Endothelial cell of umbilical vein (primary cell): ENCODE measurements at regions not wholly inside any gene's neighbourhood (a gene's known extent, or its start where the extent isn't known, plus 50 kb on each side); places are given as distances from the start of the nearest gene placed in this dataset.

Experiments
- BruUV-seq: library from RNA; stranded (reverse); fragments of 400-500 nt; replicated peaks from 2 replicates; lab custom pipeline; 2021; lab: Mats Ljungman, UMichigan
- CTCF ChIA-PET: fragments of 300-600, 350-600 bp; sonication (Branson Sonifier 250); formaldehyde crosslinking; loops from one replicate; lab custom pipeline; 2021; ENCODE audit warnings: antibody characterized with exemption, inconsistent platforms; lab: Charles Lee
- POLR2A ChIA-PET: fragments of 300-600, 350-600 bp; sonication (Branson Sonifier 250); formaldehyde crosslinking; loops from one replicate; lab custom pipeline; 2021; ENCODE audit warnings: antibody characterized with exemption, inconsistent platforms; lab: Charles Lee
- DNase-seq: peaks from one replicate; pipeline ENCODE4 v3.0.0-alpha.2; 2011; ENCODE audit warnings: low read depth, low spot score
- FAIRE-seq: peaks from 2 replicates; lab custom pipeline; 2011; peaks lifted over from hg19 to GRCh38; lab: Jason Lieb, UNC
- H2AFZ ChIP-seq: 2 replicates; pipeline ENCODE4 v1.6.0; 2012; ENCODE audit warnings: low read depth, low read length, control low read depth, inconsistent platforms
- H3K27ac ChIP-seq: 2 replicates; pipeline ENCODE4 v1.5.1; 2011; ENCODE audit warnings: low read depth, mild to moderate bottlenecking, control low read depth, low read length, moderate library complexity; ENCODE audit not compliant: insufficient read depth
- H3K27me3 ChIP-seq, 2 experiments: 2 replicates each; pipeline versions ENCODE4 v1.6.0 to v1.6.1; 2011; ENCODE audit warnings: low read length in 2 of 2, mixed read lengths in 1 of 2; ENCODE audit not compliant: control insufficient read depth in 2 of 2, insufficient read depth in 2 of 2
- H3K36me3 ChIP-seq, 2 experiments: 2 replicates in 1 of 2; 3 replicates in 1 of 2; pipeline ENCODE4 v1.5.1; 2011; ENCODE audit warnings: low read length in 2 of 2, mild to moderate bottlenecking in 1 of 2, moderate library complexity in 1 of 2; ENCODE audit not compliant: control insufficient read depth in 2 of 2, insufficient read depth in 2 of 2; ENCODE audit errors: extremely low read depth in 1 of 2
- H3K4me1 ChIP-seq: 3 replicates; pipeline ENCODE4 v1.5.1; 2011; ENCODE audit warnings: mild to moderate bottlenecking, low read length; ENCODE audit not compliant: control insufficient read depth, insufficient read depth; ENCODE audit errors: extremely low read depth
- H3K4me2 ChIP-seq: 2 replicates; pipeline ENCODE4 v1.6.1; 2011; ENCODE audit warnings: low read length, control low read depth, mixed read lengths; ENCODE audit not compliant: insufficient read depth
- H3K4me3 ChIP-seq, 3 experiments: fragments of 200-600 bp in 1 of 3; sonication (generic), shearing (Covaris generic) in 1 of 3; replicated peaks in 1 of 3; 2 replicates each; pipeline ENCODE4 v1.5.1; 2011 to 2016; ENCODE audit warnings: control low read depth in 3 of 3, low read length in 3 of 3, mild to moderate bottlenecking in 2 of 3, inconsistent platforms in 1 of 3, low read depth in 1 of 3, moderate library complexity in 1 of 3; ENCODE audit not compliant: insufficient read depth in 1 of 3
- H3K79me2 ChIP-seq: 2 replicates; pipeline ENCODE4 v1.6.0; 2012; ENCODE audit warnings: low read length, inconsistent platforms; ENCODE audit not compliant: control insufficient read depth, insufficient read depth
- H3K9ac ChIP-seq: replicated peaks from 2 replicates; pipeline ENCODE3; 2011; ENCODE audit warnings: low read length, control low read depth; ENCODE audit not compliant: insufficient read depth; ENCODE audit errors: extremely low read depth
- H3K9me1 ChIP-seq: replicated peaks from 3 replicates; pipeline ENCODE4 v1.6.0; 2011; ENCODE audit warnings: mild to moderate bottlenecking, low read length; ENCODE audit not compliant: control insufficient read depth, insufficient read depth; ENCODE audit errors: extremely low read depth
- H3K9me3 ChIP-seq: replicated peaks from 2 replicates; pipeline ENCODE4 v1.5.1; 2012; ENCODE audit warnings: low read length, inconsistent platforms; ENCODE audit not compliant: control insufficient read depth, insufficient read depth
- H4K20me1 ChIP-seq: replicated peaks from 2 replicates; pipeline ENCODE3; 2011; ENCODE audit warnings: mild to moderate bottlenecking, low read length; ENCODE audit not compliant: control insufficient read depth, insufficient read depth; ENCODE audit errors: extremely low read depth
- FOS ChIP-seq: IDR thresholded peaks from 2 replicates; pipeline ENCODE4 v1.6.1; 2011; ENCODE audit warnings: mild to moderate bottlenecking, low read length, moderate library complexity, borderline replicate concordance; ENCODE audit not compliant: insufficient read depth
- GATA2 ChIP-seq: IDR thresholded peaks from 2 replicates; pipeline ENCODE4 v1.7.0; 2011; ENCODE audit warnings: low read depth, mild to moderate bottlenecking, moderate library complexity, mixed read lengths, low read length; ENCODE audit not compliant: insufficient read length, insufficient read depth
- JUN ChIP-seq: IDR thresholded peaks from 2 replicates; pipeline ENCODE4 v1.6.1; 2011; ENCODE audit warnings: borderline replicate concordance, low read depth; ENCODE audit not compliant: insufficient read length, insufficient read depth
- POLR2A ChIP-seq: IDR thresholded peaks from 2 replicates; pipeline ENCODE4 v1.6.1; 2012; ENCODE audit warnings: low read depth, mild to moderate bottlenecking, control low read depth, low read length
- POLR2AphosphoS5 ChIP-seq: IDR thresholded peaks from 2 replicates; pipeline ENCODE4 v1.6.1; 2012; ENCODE audit warnings: low read depth, mild to moderate bottlenecking, control low read depth, low read length, moderate library complexity; ENCODE audit not compliant: insufficient read depth
- dilution Hi-C: fragments of 300-500 bp; cut with MboI; formaldehyde crosslinking; loops from one replicate; pipeline ENCODE4 v1.15.0; 2019; ENCODE audit warnings: low sequenced_read_pairs; ENCODE audit not compliant: extremely low pct_ligation_motif_present
- intact Hi-C: fragments of 100-400 bp; cut with micrococcal nuclease; formaldehyde crosslinking; loops from one replicate; pipeline ENCODE4 v1.10.0; 2022
- TF ChIP-seq, protein P1 (sequence below), 2 donors: IDR thresholded peaks; 1 replicate in 1 of 2; 2 replicates in 1 of 2; pipeline ENCODE4 v1.5.1; 2011; ENCODE audit warnings: low read length in 2 of 2, mild to moderate bottlenecking in 2 of 2, moderate library complexity in 2 of 2, control low read depth in 1 of 2, inconsistent platforms in 1 of 2, low read depth in 1 of 2; ENCODE audit not compliant: insufficient read depth in 1 of 2; ENCODE audit errors: extremely low read depth in 1 of 2

DNA sequence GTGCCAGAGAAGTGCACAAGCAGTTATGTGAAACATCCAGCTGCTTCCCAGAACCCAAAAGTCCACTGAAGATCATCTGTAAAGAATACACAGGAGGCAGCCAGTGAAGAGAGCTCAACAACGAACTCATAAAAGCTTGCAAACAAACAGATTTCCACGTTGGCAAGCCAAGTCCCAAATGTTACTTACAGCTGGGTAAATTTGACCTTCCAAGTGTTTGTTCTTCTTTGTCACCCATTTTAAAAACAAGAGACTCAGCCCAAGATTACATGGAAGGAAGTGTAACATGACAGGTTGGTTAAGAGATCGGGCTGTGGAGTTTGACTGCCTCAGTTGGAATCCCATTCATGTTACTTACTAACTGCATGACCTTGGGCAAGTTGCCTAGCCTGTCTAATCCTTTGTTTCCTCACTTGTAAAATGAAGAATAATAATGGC is 174.9 kb upstream of the PAPPA start:
- no peak overlapping the region for H3K9ac ChIP-seq
- no peak overlapping the region for H3K4me3 ChIP-seq
- H3K27ac ChIP-seq = no peak overlapping the region
- H3K36me3 ChIP-seq = no peaks in the 10 kb centered on the region
- intact Hi-C loops = no loop called here
- H3K9me1 ChIP-seq = no peaks in the 10 kb centered on the region
- no peak overlapping the region for H2AFZ ChIP-seq
- no peaks in the 10 kb centered on the region for H3K27me3 ChIP-seq
- TF ChIP-seq JUN (no peak), POLR2A (no peak), FOS (no peak), GATA2 (no peak)
- TF ChIP-seq, protein P1, sequence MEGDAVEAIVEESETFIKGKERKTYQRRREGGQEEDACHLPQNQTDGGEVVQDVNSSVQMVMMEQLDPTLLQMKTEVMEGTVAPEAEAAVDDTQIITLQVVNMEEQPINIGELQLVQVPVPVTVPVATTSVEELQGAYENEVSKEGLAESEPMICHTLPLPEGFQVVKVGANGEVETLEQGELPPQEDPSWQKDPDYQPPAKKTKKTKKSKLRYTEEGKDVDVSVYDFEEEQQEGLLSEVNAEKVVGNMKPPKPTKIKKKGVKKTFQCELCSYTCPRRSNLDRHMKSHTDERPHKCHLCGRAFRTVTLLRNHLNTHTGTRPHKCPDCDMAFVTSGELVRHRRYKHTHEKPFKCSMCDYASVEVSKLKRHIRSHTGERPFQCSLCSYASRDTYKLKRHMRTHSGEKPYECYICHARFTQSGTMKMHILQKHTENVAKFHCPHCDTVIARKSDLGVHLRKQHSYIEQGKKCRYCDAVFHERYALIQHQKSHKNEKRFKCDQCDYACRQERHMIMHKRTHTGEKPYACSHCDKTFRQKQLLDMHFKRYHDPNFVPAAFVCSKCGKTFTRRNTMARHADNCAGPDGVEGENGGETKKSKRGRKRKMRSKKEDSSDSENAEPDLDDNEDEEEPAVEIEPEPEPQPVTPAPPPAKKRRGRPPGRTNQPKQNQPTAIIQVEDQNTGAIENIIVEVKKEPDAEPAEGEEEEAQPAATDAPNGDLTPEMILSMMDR (IDR thresholded peaks at IDR 0.05; ENCODE audit: extremely low read depth in 1 of 2, insufficient read depth in 1 of 2, low read depth in 1 of 2, low read length in 2 of 2) = no peak
- H3K9me3 ChIP-seq = no peaks in the 10 kb centered on the region
- ChIA-PET CTCF (no interaction called here), POLR2A (no interaction called here)
- BruUV-seq = no TSS peak
- dilution Hi-C loops = no loop called here
- peak; percentile 5 for DNase-seq
- H3K4me1 ChIP-seq = no peaks in the 10 kb centered on the region
- H3K4me2 ChIP-seq = no peak overlapping the region
- no peaks in the 10 kb centered on the region for H3K79me2 ChIP-seq
- no peak for FAIRE-seq
- no peaks in the 10 kb centered on the region for H4K20me1 ChIP-seq

DNA sequence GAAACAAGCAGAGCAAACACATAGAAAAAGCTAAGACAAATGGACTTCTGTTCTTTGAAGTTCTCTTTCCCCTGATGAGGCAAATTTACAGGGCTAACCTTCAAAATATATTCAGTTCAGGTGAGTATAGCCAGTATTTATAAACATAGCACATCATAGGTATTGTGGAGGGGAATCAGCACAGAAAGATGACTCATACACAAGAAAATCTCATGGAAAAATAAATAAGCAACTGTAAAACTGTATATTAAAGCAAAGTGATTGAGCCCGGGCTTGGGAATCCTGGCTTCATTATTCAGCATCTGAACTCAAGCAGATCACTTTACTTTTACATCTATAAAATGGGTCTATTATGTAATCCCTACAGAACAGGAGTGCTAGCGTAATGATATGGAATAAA is 173.5 kb upstream of the PAPPA start:
- dilution Hi-C loops (no loop called here), intact Hi-C loops (no loop called here)
- FAIRE-seq (no peak), DNase-seq (no peak)
- ChIA-PET CTCF (no interaction called here), POLR2A (no interaction called here)
- H3K4me2 ChIP-seq = no peak overlapping the region
- no peaks in the 10 kb centered on the region for H3K9me1 ChIP-seq
- H3K9ac ChIP-seq = no peak overlapping the region
- H3K4me1 ChIP-seq = no peaks in the 10 kb centered on the region
- H2AFZ ChIP-seq = no peak overlapping the region
- H3K27me3 ChIP-seq = no peaks in the 10 kb centered on the region
- no peaks in the 10 kb centered on the region for H3K79me2 ChIP-seq
- no peaks in the 10 kb centered on the region for H3K36me3 ChIP-seq
- no TSS peak for BruUV-seq
- TF ChIP-seq FOS (peak; percentile 17), POLR2AphosphoS5 (no peak)
- no peaks in the 10 kb centered on the region for H3K9me3 ChIP-seq
- no peaks in the 10 kb centered on the region for H4K20me1 ChIP-seq
- no peak overlapping the region for H3K27ac ChIP-seq
- H3K4me3 ChIP-seq = no peak overlapping the region
